ENCODE measurements at regions not wholly inside any gene's neighbourhood (a gene's known extent, or its start where the extent isn't known, plus 50 kb on each side); places are given as distances from the start of the nearest gene placed in this dataset.

DNA sequence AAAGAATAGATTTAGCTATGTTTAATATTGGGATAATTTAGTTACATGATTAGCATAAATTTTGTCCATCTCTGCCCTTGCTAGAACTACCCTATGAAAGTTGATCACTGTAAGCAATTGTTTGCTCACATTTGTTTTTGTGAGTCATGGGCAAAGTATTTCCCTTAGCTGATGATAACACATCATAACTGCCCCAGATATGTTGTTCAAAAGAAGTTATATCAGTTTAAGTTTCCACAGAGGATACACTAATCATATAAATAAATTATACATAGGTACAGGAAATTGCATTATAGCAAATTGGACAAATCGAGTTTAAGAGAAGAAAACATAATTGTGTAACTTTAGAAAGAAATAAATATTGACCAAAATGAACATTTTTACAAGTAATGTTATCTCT, 223.2 kb upstream of the PIK3C3 start:
- peak overlapping the region; percentile 61 for H3K4me2 ChIP-seq (ENCODE audit: low read length)
- peaks cover 16% of the 10 kb centered on the region; the same call in 1 of the 2 replicates for H3K4me1 ChIP-seq (ENCODE audit: insufficient read depth, low read length)
- no peaks in the 10 kb centered on the region for H3K9me2 ChIP-seq (replicated peaks; ENCODE audit: low read length)
- BruUV-seq (replicated peaks), result no TSS peak
- H4K20me1 ChIP-seq (ENCODE audit: low read length), result no peaks in the 10 kb centered on the region
- H3K9ac ChIP-seq (ENCODE audit: low read length), result no peak overlapping the region
- no peaks in the 10 kb centered on the region for H3K36me3 ChIP-seq (ENCODE audit: low read depth, low read length)
- ChIA-PET POLR2A (ENCODE audit: unreplicated experiment) (no interaction called here), CTCF (no interaction called here)
- no peaks in the 10 kb centered on the region for H3K27me3 ChIP-seq (ENCODE audit: low read length)
- no peak overlapping the region for H2AFZ ChIP-seq (ENCODE audit: low read length)
- H3K79me2 ChIP-seq (ENCODE audit: low read length), result no peaks in the 10 kb centered on the region
- H3K4me3 ChIP-seq (ENCODE audit: low read length), result no peak overlapping the region
- peak; percentile 84 for ATAC-seq
- intact Hi-C loops (cut with micrococcal nuclease), result no loop called here
- DNase-seq, result peak; percentile 59
- no peaks in the 10 kb centered on the region for H3K9me3 ChIP-seq (ENCODE audit: low read length)
- no peak overlapping the region for H3K27ac ChIP-seq (ENCODE audit: low read length)
- TF ChIP-seq EZH2phosphoT487 (IDR thresholded peaks at IDR 0.05; ENCODE audit: borderline replicate concordance, low read length), result no peak
- TF ChIP-seq, protein P1, sequence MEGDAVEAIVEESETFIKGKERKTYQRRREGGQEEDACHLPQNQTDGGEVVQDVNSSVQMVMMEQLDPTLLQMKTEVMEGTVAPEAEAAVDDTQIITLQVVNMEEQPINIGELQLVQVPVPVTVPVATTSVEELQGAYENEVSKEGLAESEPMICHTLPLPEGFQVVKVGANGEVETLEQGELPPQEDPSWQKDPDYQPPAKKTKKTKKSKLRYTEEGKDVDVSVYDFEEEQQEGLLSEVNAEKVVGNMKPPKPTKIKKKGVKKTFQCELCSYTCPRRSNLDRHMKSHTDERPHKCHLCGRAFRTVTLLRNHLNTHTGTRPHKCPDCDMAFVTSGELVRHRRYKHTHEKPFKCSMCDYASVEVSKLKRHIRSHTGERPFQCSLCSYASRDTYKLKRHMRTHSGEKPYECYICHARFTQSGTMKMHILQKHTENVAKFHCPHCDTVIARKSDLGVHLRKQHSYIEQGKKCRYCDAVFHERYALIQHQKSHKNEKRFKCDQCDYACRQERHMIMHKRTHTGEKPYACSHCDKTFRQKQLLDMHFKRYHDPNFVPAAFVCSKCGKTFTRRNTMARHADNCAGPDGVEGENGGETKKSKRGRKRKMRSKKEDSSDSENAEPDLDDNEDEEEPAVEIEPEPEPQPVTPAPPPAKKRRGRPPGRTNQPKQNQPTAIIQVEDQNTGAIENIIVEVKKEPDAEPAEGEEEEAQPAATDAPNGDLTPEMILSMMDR (conservative IDR thresholded peaks at IDR 0.05; ENCODE audit: low read depth, low read length), result no peak
- no peak for TF ChIP-seq EZH2 (IDR thresholded peaks at IDR 0.05; ENCODE audit: low read length, unreplicated experiment)
- no peaks in the 10 kb centered on the region for H3F3A ChIP-seq (ENCODE audit: low read length, unreplicated experiment)

DNA sequence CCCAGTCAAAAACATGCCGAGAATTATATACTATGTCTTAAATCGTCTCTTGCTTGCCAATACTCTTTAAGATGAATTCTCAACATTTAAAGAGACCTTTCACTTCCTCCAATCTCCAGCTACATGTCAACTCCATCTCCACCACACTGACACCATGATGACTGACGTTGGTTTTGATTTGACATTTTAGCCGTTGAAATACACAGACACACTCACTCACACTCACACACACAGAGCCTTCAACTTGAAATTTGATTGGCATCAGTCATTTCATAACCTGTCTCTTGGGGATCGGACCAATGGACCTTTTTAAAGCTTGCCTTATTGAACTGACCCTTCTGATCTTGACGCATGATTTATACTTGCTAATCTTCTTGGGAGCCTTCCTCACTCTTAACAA, 230.8 kb upstream of the PIK3C3 start:
- intact Hi-C loops (cut with micrococcal nuclease), result no loop called here
- no peaks in the 10 kb centered on the region for H3K4me1 ChIP-seq (ENCODE audit: insufficient read depth, low read length)
- ChIA-PET POLR2A (ENCODE audit: unreplicated experiment) (no interaction called here), CTCF (no interaction called here)
- H4K20me1 ChIP-seq (ENCODE audit: low read length), result no peaks in the 10 kb centered on the region
- no peaks in the 10 kb centered on the region for H3K79me2 ChIP-seq (ENCODE audit: low read length)
- H3K4me2 ChIP-seq (ENCODE audit: low read length), result no peak overlapping the region
- H3K36me3 ChIP-seq (ENCODE audit: low read depth, low read length), result no peaks in the 10 kb centered on the region
- BruUV-seq (replicated peaks), result no TSS peak
- no peaks in the 10 kb centered on the region for H3F3A ChIP-seq (ENCODE audit: low read length, unreplicated experiment)
- no peaks in the 10 kb centered on the region for H3K9me2 ChIP-seq (replicated peaks; ENCODE audit: low read length)
- no peaks in the 10 kb centered on the region for H3K27me3 ChIP-seq (ENCODE audit: low read length)
- H3K9me3 ChIP-seq (ENCODE audit: low read length), result no peaks in the 10 kb centered on the region
- ATAC-seq (no peak), DNase-seq (no peak)
- no peak overlapping the region for H3K27ac ChIP-seq (ENCODE audit: low read length)
- TF ChIP-seq EZH2 (IDR thresholded peaks at IDR 0.05; ENCODE audit: low read length, unreplicated experiment), result no peak
- no peak for TF ChIP-seq EZH2phosphoT487 (IDR thresholded peaks at IDR 0.05; ENCODE audit: borderline replicate concordance, low read length)
- TF ChIP-seq, protein P1 (conservative IDR thresholded peaks at IDR 0.05; ENCODE audit: low read depth, low read length), result no peak
- no peak overlapping the region for H3K4me3 ChIP-seq (ENCODE audit: low read length)
- H3K9ac ChIP-seq (ENCODE audit: low read length), result no peak overlapping the region
- H2AFZ ChIP-seq (ENCODE audit: low read length), result no peak overlapping the region

DNA sequence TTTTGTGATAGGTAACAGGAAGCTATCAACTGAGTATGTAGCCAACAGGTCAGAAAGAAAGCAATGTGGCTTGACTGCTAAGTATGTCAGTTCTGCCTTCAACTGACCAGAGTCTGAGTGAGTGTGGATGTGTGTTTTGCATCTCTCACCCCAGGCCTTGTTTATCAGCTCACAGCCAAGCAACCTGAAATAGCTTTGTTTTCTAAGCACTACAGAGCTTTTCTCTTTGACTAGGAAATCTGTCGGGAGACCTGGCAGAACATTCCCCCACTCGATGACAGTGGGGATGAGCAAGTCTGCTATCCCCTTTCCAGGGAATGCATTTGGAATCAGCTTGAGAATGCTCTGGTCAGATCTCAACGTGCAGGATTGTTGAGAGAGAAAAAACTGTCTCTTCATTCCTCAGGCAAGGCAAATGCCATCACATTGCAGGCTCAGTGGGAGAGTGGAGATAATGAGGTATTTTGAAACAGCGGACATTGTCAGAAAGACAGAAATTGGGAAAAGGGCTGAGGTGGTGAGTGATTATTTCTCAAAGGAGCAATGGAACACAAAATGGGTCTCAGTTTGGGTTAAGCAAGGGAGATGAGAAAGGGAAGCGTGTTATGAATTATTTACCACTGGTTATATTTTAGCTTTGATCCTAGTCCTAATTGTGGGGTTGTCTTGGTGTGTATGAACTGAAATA, 233.8 kb upstream of the PIK3C3 start:
- Histone ChIP-seq H4K20me1 (ENCODE audit: low read length) (no peaks in the 10 kb centered on the region), H3K4me1 (ENCODE audit: insufficient read depth, low read length) (no peaks in the 10 kb centered on the region), H3K79me2 (ENCODE audit: low read length) (no peaks in the 10 kb centered on the region), H3K9ac (ENCODE audit: low read length) (no peak overlapping the region), H3K27ac (ENCODE audit: low read length) (no peak overlapping the region), H2AFZ (ENCODE audit: low read length) (no peak overlapping the region), H3F3A (ENCODE audit: low read length, unreplicated experiment) (no peaks in the 10 kb centered on the region), H3K9me3 (ENCODE audit: low read length) (no peaks in the 10 kb centered on the region), H3K4me2 (ENCODE audit: low read length) (no peak overlapping the region), H3K36me3 (ENCODE audit: low read depth, low read length) (no peaks in the 10 kb centered on the region), H3K4me3 (ENCODE audit: low read length) (no peak overlapping the region), H3K27me3 (ENCODE audit: low read length) (no peaks in the 10 kb centered on the region), H3K9me2 (replicated peaks; ENCODE audit: low read length) (no peaks in the 10 kb centered on the region)
- ATAC-seq (no peak), DNase-seq (no peak)
- no TSS peak for BruUV-seq (replicated peaks)
- TF ChIP-seq, protein P1 (conservative IDR thresholded peaks at IDR 0.05; ENCODE audit: low read depth, low read length), result no peak
- TF ChIP-seq EZH2 (IDR thresholded peaks at IDR 0.05; ENCODE audit: low read length, unreplicated experiment) (no peak), EZH2phosphoT487 (IDR thresholded peaks at IDR 0.05; ENCODE audit: borderline replicate concordance, low read length) (no peak)
- POLR2A ChIA-PET (ENCODE audit: unreplicated experiment), result no interaction called here
- intact Hi-C loops (cut with micrococcal nuclease), result no loop called here
- CTCF ChIA-PET, result no interaction called here
